A673 (cell line): ENCODE measurements at regions not wholly inside any gene's neighbourhood (a gene's known extent, or its start where the extent isn't known, plus 50 kb on each side); places are given as distances from the start of the nearest gene placed in this dataset.

Experiments
- EZH2 ChIP-seq: fragments of 200-600 bp; sonication (generic); IDR thresholded peaks from 2 replicates; pipeline ENCODE4 v1.6.1; 2017; ENCODE audit warnings: borderline replicate concordance, low read depth, mild to moderate bottlenecking, mixed read lengths, antibody characterized with exemption, low read length; ENCODE audit not compliant: poor library complexity, severe bottlenecking
- TF ChIP-seq, protein P1 (sequence below): fragments of 300-800, 200-600 bp; sonication (generic); conservative IDR thresholded peaks from 2 replicates; pipeline ENCODE4 v1.5.1; 2017; ENCODE audit warnings: low read depth, mild to moderate bottlenecking, antibody characterized with exemption, low read length, moderate library complexity, mixed read lengths

DNA sequence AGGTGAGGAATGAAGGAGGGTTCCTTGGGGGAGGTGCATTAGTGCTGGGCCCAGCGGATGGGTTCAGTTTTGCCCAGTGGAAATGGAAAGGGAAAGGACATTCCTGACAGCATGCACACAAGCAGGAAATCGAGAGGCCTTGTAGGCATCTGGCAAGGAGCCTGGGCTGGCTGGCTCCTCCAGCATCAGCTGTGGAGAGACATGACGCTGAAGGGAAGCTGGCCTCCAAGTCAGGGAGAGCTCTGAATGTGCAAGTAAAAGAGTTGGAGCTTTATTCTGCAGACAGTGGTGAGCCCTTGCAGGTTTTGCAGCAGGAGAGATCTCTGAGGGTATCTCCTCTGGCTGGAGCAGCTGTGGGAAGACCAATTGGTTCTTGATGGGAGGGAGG, 154.3 kb downstream of the MRPL14 start:
- TF ChIP-seq, protein P1, sequence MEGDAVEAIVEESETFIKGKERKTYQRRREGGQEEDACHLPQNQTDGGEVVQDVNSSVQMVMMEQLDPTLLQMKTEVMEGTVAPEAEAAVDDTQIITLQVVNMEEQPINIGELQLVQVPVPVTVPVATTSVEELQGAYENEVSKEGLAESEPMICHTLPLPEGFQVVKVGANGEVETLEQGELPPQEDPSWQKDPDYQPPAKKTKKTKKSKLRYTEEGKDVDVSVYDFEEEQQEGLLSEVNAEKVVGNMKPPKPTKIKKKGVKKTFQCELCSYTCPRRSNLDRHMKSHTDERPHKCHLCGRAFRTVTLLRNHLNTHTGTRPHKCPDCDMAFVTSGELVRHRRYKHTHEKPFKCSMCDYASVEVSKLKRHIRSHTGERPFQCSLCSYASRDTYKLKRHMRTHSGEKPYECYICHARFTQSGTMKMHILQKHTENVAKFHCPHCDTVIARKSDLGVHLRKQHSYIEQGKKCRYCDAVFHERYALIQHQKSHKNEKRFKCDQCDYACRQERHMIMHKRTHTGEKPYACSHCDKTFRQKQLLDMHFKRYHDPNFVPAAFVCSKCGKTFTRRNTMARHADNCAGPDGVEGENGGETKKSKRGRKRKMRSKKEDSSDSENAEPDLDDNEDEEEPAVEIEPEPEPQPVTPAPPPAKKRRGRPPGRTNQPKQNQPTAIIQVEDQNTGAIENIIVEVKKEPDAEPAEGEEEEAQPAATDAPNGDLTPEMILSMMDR, result no peak
- TF ChIP-seq EZH2, result no peak
